Activated CD8-positive, alpha-beta memory T cell treated with anti-CD3 and anti-CD28 coated beads for 1 hour (primary cell): ENCODE measurements at regions not wholly inside any gene's neighbourhood (a gene's known extent, or its start where the extent isn't known, plus 50 kb on each side); places are given as distances from the start of the nearest gene placed in this dataset.

ENCODE experiments used
- DNase-seq, 2 donors: peaks; one replicate each; pipeline ENCODE4 v3.0.0-alpha.2; 2020; ENCODE audit warnings: low read depth in 1 of 2; ENCODE audit errors: extremely low read depth in 1 of 2

- DNase-seq = no peak
Observed at GRCh38 chr18:28834889-28835288, 658.0 kb upstream of the CDH2 start.

- no peak for DNase-seq
Observed at GRCh38 chr18:28831908-28832307, 655.0 kb upstream of the CDH2 start.

- no peak for DNase-seq
Observed at GRCh38 chr18:28831476-28831875, 654.5 kb upstream of the CDH2 start.

- no peak for DNase-seq
Observed at GRCh38 chr18:28826107-28826506, 649.2 kb upstream of the CDH2 start.

- DNase-seq = no peak
Observed at GRCh38 chr18:28824183-28824574, 647.2 kb upstream of the CDH2 start.

- no peak for DNase-seq
Observed at GRCh38 chr18:28823506-28824182, 646.7 kb upstream of the CDH2 start.

- no peak for DNase-seq
Observed at GRCh38 chr18:28820353-28820752, 643.4 kb upstream of the CDH2 start.

- no peak for DNase-seq
Observed at GRCh38 chr18:28816155-28816554, 639.2 kb upstream of the CDH2 start.

GRCh38 chr18:28814365-28814764 lies 637.4 kb upstream of the CDH2 start:
- no peak for DNase-seq

- no peak for DNase-seq
Observed at GRCh38 chr18:28808373-28808772, 631.4 kb upstream of the CDH2 start.

- DNase-seq = no peak
Observed at GRCh38 chr18:28805491-28805890, 628.6 kb upstream of the CDH2 start.

GRCh38 chr18:28804512-28805202 lies 627.7 kb upstream of the CDH2 start:
- no peak for DNase-seq

- DNase-seq = no peak
Observed at GRCh38 chr18:28802546-28802945, 625.6 kb upstream of the CDH2 start.

- DNase-seq = no peak
Observed at GRCh38 chr18:28801876-28802275, 624.9 kb upstream of the CDH2 start.

GRCh38 chr18:28794459-28795245 lies 617.7 kb upstream of the CDH2 start:
- DNase-seq = no peak

- DNase-seq = no peak
Observed at GRCh38 chr18:28793901-28794300, 617.0 kb upstream of the CDH2 start.

GRCh38 chr18:28792404-28793086 lies 615.6 kb upstream of the CDH2 start:
- DNase-seq = no peak

GRCh38 chr18:28791101-28791500 lies 614.2 kb upstream of the CDH2 start:
- no peak for DNase-seq

- DNase-seq = no peak
Observed at GRCh38 chr18:28789502-28789901, 612.6 kb upstream of the CDH2 start.

GRCh38 chr18:28786926-28787325 lies 610.0 kb upstream of the CDH2 start:
- no peak for DNase-seq

GRCh38 chr18:28781616-28782362 lies 604.9 kb upstream of the CDH2 start:
- no peak for DNase-seq
